Transverse colon (tissue), 4 donors: ENCODE measurements at regions not wholly inside any gene's neighbourhood (a gene's known extent, or its start where the extent isn't known, plus 50 kb on each side); places are given as distances from the start of the nearest gene placed in this dataset.

Experiments
- DNase-seq: peaks from one replicate; pipeline ENCODE4 v3.0.0-alpha.2; 2019
- H3K27ac ChIP-seq, 4 donors: fragments of 200-600 bp; sonication (generic); 2 replicates each; pipeline ENCODE4 v1.5.1; 2016 to 2018; ENCODE audit warnings: inconsistent platforms in 4 of 4
- H3K27me3 ChIP-seq: fragments of 200-600 bp; sonication (generic); 2 replicates; pipeline ENCODE4 v1.5.1; 2017; ENCODE audit warnings: inconsistent platforms
- H3K36me3 ChIP-seq, 4 donors: fragments of 200-600 bp; sonication (generic); 2 replicates each; pipeline ENCODE4 v1.5.1; 2017 to 2019; ENCODE audit warnings: inconsistent platforms in 4 of 4
- H3K4me1 ChIP-seq, 4 donors: fragments of 200-600 bp; sonication (generic); 2 replicates each; pipeline ENCODE4 v1.5.1; 2017 to 2020; ENCODE audit warnings: inconsistent platforms in 4 of 4
- H3K4me3 ChIP-seq, 4 donors: fragments of 200-600 bp; sonication (generic); 1 replicate in 1 of 4; 2 replicates in 3 of 4; pipeline versions ENCODE4 v1.5.1 to v1.6.1; 2017 to 2019; ENCODE audit warnings: inconsistent platforms in 4 of 4
- H3K9me3 ChIP-seq, 2 donors: fragments of 200-600 bp; sonication (generic); 2 replicates each; pipeline ENCODE4 v1.5.1; 2017 to 2019; ENCODE audit warnings: inconsistent platforms in 2 of 2
- CTCF ChIP-seq, 5 experiments: fragments of 200-600 bp in 3 of 5; fragments of 450-650 bp in 2 of 5; sonication (generic) in 3 of 5; IDR thresholded peaks; 1 replicate in 2 of 5; 2 replicates in 3 of 5; pipeline ENCODE4 v1.5.1; 2016 to 2017; ENCODE audit warnings: antibody characterized with exemption in 5 of 5, inconsistent platforms in 3 of 5, mild to moderate bottlenecking in 2 of 5, moderate library complexity in 1 of 5
- EP300 ChIP-seq: sonication (generic); formaldehyde crosslinking; IDR thresholded peaks from one replicate; pipeline ENCODE4 v1.6.1; 2017; ENCODE audit warnings: antibody characterized with exemption, low read depth
- POLR2A ChIP-seq: fragments of 450-650 bp; IDR thresholded peaks from one replicate; pipeline ENCODE4 v1.6.1; 2016; ENCODE audit warnings: antibody characterized with exemption, mild to moderate bottlenecking, moderate library complexity
- POLR2AphosphoS5 ChIP-seq, 3 donors: sonication (generic); formaldehyde crosslinking; IDR thresholded peaks; one replicate each; pipeline ENCODE4 v1.6.1; 2016; ENCODE audit warnings: antibody characterized with exemption in 3 of 3
- WGBS, 2 donors: methylation state at CpG; one replicate each; pipeline ENCODE4 v1.1.5; 2018; ENCODE audit warnings: low coverage in 1 of 2; 5-methylcytosine and 5-hydroxymethylcytosine counted together
- in situ Hi-C, 4 donors: fragments of 200-750 bp; cut with MboI; loops; one replicate each; pipeline versions ENCODE4 v1.15.0 to v1.15.1; 2017; ENCODE audit warnings: low sequenced_read_pairs in 3 of 4, low pct_ligation_motif_present in 1 of 4, low pct_unique_long_range_greater_than_20kb in 1 of 4
- intact Hi-C: fragments of 100-400 bp; cut with DNase I; formaldehyde crosslinking; loops from one replicate; pipeline ENCODE4 v1.15.1; 2023; ENCODE audit warnings: low total_unique reads

GRCh38 chr7:91634485-91635177 is 245.9 kb downstream of the MTERF1 start:
- in situ Hi-C loops: loop anchor here in 1 of 4 donors (25.0 kb wide), 1 partner anchor 547 kb away; no protein-coding TSS in a partner anchor

GRCh38 chr7:91636129-91636724 is 244.3 kb downstream of the MTERF1 start:
- intact Hi-C loops (no loop called here), in situ Hi-C loops (loop anchor here in 1 of 4 donors (25.0 kb wide), 1 partner anchor 549 kb away; no protein-coding TSS in a partner anchor)
- H3K4me1 ChIP-seq: peaks cover 0 to 4% (median 0%) of the 10 kb centered on the region in 4 donors
- no peak for DNase-seq
- WGBS, 2 donors: 68 to 78% methylated on average over 6 of the region's 6 CpGs
- no peak overlapping the region for H3K4me3 ChIP-seq
- no peaks in the 10 kb centered on the region for H3K27me3 ChIP-seq
- H3K36me3 ChIP-seq: no peaks in the 10 kb centered on the region
- no peak overlapping the region for H3K27ac ChIP-seq
- TF ChIP-seq POLR2A: no peak
- TF ChIP-seq POLR2AphosphoS5 (IDR thresholded peaks at IDR 0.05): no peak
- no peak for TF ChIP-seq EP300
- TF ChIP-seq CTCF (IDR thresholded peaks at IDR 0.05): peak in 4 of 5 experiments; percentile 11 to 31 (median 21)
- H3K9me3 ChIP-seq: no peaks in the 10 kb centered on the region

More at GRCh38 chr7:91634485-91635177, 245.9 kb downstream of the MTERF1 start:
- Histone ChIP-seq H3K9me3 (no peaks in the 10 kb centered on the region), H3K4me1 (peaks cover 0 to 4% (median 0%) of the 10 kb centered on the region in 4 donors), H3K27ac (no peak overlapping the region), H3K36me3 (no peaks in the 10 kb centered on the region), H3K4me3 (no peak overlapping the region), H3K27me3 (no peaks in the 10 kb centered on the region)
- 0 to 59% methylated on average over 1 to 3 of the region's 3 CpGs for WGBS, 2 donors
- DNase-seq: no peak
- no peak for TF ChIP-seq CTCF (IDR thresholded peaks at IDR 0.05)
- TF ChIP-seq POLR2AphosphoS5 (IDR thresholded peaks at IDR 0.05): no peak
- no peak for TF ChIP-seq EP300
- TF ChIP-seq POLR2A: no peak
- intact Hi-C loops: no loop called here

- no peak for DNase-seq
- Histone ChIP-seq H3K36me3 (no peaks in the 10 kb centered on the region), H3K27ac (no peak overlapping the region), H3K4me1 (peaks cover 0 to 4% (median 0%) of the 10 kb centered on the region in 4 donors), H3K27me3 (no peaks in the 10 kb centered on the region), H3K9me3 (no peaks in the 10 kb centered on the region), H3K4me3 (no peak overlapping the region)
- TF ChIP-seq POLR2AphosphoS5 (IDR thresholded peaks at IDR 0.05): no peak
- TF ChIP-seq EP300: no peak
- no peak for TF ChIP-seq POLR2A
- TF ChIP-seq CTCF (IDR thresholded peaks at IDR 0.05): no peak
- in situ Hi-C loops: loop anchor here in 1 of 4 donors (25.0 kb wide), 1 partner anchor 549 kb away; no protein-coding TSS in a partner anchor
- intact Hi-C loops: no loop called here
- WGBS, 2 donors: 74 to 81% methylated on average over 2 of the region's 2 CpGs
Measured at GRCh38 chr7:91636728-91637127, 243.8 kb downstream of the MTERF1 start.

- Histone ChIP-seq H3K27ac (no peak overlapping the region), H3K4me1 (no peaks in the 10 kb centered on the region), H3K36me3 (no peaks in the 10 kb centered on the region), H3K9me3 (no peaks in the 10 kb centered on the region), H3K27me3 (no peaks in the 10 kb centered on the region), H3K4me3 (no peak overlapping the region)
- no peak for TF ChIP-seq POLR2A
- TF ChIP-seq POLR2AphosphoS5 (IDR thresholded peaks at IDR 0.05): no peak
- no peak for TF ChIP-seq CTCF (IDR thresholded peaks at IDR 0.05)
- TF ChIP-seq EP300: no peak
- no peak for DNase-seq
- in situ Hi-C loops (loop anchor here in 1 of 4 donors (25.0 kb wide), 1 partner anchor 557 kb away; no protein-coding TSS in a partner anchor), intact Hi-C loops (no loop called here)
- 80 to 88% methylated on average over 4 of the region's 4 CpGs for WGBS, 2 donors
Measured at GRCh38 chr7:91644256-91644655, 236.2 kb downstream of the MTERF1 start.
